ENCODE measurements at regions not wholly inside any gene's neighbourhood (a gene's known extent, or its start where the extent isn't known, plus 50 kb on each side); places are given as distances from the start of the nearest gene placed in this dataset.

DNA sequence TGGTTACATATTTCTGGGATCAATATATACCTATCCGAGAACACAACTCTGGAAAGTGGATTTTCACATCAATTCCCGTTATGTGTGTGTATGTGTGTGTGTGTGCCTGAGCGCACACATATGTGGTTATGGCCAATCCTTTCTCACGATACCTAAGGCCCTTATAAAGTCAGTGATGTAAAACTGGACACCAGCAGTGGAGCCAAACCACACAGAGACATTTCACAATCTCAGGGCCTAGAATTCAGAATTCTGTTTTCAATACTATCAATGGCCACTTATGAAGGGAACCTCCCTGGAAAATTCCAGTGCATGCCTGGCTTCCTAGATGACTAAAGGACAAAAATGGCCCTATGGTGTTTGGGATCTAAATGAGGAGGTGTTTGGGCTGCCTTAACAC lies 187.3 kb upstream of the UBL3 start:
- no peak for TF ChIP-seq NR3C1 (CRISPR knock-in tag; conservative IDR thresholded peaks at IDR 0.05; ENCODE audit: low read depth)
- no peak for TF ChIP-seq IRF2 (CRISPR knock-in tag; IDR thresholded peaks at IDR 0.05; ENCODE audit: borderline replicate concordance, low read depth)
- TF ChIP-seq, protein P1, sequence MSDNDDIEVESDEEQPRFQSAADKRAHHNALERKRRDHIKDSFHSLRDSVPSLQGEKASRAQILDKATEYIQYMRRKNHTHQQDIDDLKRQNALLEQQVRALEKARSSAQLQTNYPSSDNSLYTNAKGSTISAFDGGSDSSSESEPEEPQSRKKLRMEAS (CRISPR knock-in tag; IDR thresholded peaks at IDR 0.05), result no peak
- TF ChIP-seq FOXK1 (CRISPR knock-in tag; IDR thresholded peaks at IDR 0.05), result no peak
- TF ChIP-seq, protein P2, sequence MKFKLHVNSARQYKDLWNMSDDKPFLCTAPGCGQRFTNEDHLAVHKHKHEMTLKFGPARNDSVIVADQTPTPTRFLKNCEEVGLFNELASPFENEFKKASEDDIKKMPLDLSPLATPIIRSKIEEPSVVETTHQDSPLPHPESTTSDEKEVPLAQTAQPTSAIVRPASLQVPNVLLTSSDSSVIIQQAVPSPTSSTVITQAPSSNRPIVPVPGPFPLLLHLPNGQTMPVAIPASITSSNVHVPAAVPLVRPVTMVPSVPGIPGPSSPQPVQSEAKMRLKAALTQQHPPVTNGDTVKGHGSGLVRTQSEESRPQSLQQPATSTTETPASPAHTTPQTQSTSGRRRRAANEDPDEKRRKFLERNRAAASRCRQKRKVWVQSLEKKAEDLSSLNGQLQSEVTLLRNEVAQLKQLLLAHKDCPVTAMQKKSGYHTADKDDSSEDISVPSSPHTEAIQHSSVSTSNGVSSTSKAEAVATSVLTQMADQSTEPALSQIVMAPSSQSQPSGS (CRISPR knock-in tag; IDR thresholded peaks at IDR 0.05; ENCODE audit: borderline replicate concordance, low read depth), result no peak
- TF ChIP-seq TEAD4 (CRISPR knock-in tag; IDR thresholded peaks at IDR 0.05), result no peak
- TF ChIP-seq, protein P3, sequence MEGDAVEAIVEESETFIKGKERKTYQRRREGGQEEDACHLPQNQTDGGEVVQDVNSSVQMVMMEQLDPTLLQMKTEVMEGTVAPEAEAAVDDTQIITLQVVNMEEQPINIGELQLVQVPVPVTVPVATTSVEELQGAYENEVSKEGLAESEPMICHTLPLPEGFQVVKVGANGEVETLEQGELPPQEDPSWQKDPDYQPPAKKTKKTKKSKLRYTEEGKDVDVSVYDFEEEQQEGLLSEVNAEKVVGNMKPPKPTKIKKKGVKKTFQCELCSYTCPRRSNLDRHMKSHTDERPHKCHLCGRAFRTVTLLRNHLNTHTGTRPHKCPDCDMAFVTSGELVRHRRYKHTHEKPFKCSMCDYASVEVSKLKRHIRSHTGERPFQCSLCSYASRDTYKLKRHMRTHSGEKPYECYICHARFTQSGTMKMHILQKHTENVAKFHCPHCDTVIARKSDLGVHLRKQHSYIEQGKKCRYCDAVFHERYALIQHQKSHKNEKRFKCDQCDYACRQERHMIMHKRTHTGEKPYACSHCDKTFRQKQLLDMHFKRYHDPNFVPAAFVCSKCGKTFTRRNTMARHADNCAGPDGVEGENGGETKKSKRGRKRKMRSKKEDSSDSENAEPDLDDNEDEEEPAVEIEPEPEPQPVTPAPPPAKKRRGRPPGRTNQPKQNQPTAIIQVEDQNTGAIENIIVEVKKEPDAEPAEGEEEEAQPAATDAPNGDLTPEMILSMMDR (IDR thresholded peaks at IDR 0.05), result no peak
- TF ChIP-seq, protein P4, sequence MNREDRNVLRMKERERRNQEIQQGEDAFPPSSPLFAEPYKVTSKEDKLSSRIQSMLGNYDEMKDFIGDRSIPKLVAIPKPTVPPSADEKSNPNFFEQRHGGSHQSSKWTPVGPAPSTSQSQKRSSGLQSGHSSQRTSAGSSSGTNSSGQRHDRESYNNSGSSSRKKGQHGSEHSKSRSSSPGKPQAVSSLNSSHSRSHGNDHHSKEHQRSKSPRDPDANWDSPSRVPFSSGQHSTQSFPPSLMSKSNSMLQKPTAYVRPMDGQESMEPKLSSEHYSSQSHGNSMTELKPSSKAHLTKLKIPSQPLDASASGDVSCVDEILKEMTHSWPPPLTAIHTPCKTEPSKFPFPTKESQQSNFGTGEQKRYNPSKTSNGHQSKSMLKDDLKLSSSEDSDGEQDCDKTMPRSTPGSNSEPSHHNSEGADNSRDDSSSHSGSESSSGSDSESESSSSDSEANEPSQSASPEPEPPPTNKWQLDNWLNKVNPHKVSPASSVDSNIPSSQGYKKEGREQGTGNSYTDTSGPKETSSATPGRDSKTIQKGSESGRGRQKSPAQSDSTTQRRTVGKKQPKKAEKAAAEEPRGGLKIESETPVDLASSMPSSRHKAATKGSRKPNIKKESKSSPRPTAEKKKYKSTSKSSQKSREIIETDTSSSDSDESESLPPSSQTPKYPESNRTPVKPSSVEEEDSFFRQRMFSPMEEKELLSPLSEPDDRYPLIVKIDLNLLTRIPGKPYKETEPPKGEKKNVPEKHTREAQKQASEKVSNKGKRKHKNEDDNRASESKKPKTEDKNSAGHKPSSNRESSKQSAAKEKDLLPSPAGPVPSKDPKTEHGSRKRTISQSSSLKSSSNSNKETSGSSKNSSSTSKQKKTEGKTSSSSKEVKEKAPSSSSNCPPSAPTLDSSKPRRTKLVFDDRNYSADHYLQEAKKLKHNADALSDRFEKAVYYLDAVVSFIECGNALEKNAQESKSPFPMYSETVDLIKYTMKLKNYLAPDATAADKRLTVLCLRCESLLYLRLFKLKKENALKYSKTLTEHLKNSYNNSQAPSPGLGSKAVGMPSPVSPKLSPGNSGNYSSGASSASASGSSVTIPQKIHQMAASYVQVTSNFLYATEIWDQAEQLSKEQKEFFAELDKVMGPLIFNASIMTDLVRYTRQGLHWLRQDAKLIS (CRISPR knock-in tag; IDR thresholded peaks at IDR 0.05; ENCODE audit: borderline replicate concordance), result no peak
- TF ChIP-seq PRRX2 (CRISPR knock-in tag; IDR thresholded peaks at IDR 0.05), result no peak
- TF ChIP-seq FOXJ3 (CRISPR knock-in tag; IDR thresholded peaks at IDR 0.05; ENCODE audit: borderline replicate concordance), result no peak
- no peak for TF ChIP-seq SP1 (CRISPR knock-in tag; conservative IDR thresholded peaks at IDR 0.05)
- no peak for TF ChIP-seq MYBL2 (CRISPR knock-in tag; IDR thresholded peaks at IDR 0.05)
- no peak for TF ChIP-seq CBFB (CRISPR knock-in tag; IDR thresholded peaks at IDR 0.05; ENCODE audit: low read depth)
- TF ChIP-seq, protein P5, sequence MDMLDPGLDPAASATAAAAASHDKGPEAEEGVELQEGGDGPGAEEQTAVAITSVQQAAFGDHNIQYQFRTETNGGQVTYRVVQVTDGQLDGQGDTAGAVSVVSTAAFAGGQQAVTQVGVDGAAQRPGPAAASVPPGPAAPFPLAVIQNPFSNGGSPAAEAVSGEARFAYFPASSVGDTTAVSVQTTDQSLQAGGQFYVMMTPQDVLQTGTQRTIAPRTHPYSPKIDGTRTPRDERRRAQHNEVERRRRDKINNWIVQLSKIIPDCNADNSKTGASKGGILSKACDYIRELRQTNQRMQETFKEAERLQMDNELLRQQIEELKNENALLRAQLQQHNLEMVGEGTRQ (CRISPR knock-in tag; IDR thresholded peaks at IDR 0.05), result no peak
